Stimulated activated CD4-positive, alpha-beta T cell treated with anti-CD3 and anti-CD28 coated beads, Interleukin-12 subunit alpha, Interleukin-12 subunit beta, amount 100 ng/mL, for 24 hours (primary cell): ENCODE measurements at regions not wholly inside any gene's neighbourhood (a gene's known extent, or its start where the extent isn't known, plus 50 kb on each side); places are given as distances from the start of the nearest gene placed in this dataset.

Experiments used
- DNase-seq, 2 experiments: peaks; one replicate each; pipeline ENCODE4 v3.0.0-alpha.2; 2020; ENCODE audit warnings: low read depth in 2 of 2

GRCh38 chr20:52864916-52865605 is 107.1 kb upstream of the TSHZ2 start:
- no peak for DNase-seq

GRCh38 chr20:52859156-52859876 is 112.8 kb upstream of the TSHZ2 start:
- no peak for DNase-seq

- no peak for DNase-seq
Observed at GRCh38 chr20:52852714-52853113, 119.4 kb upstream of the TSHZ2 start.

- no peak for DNase-seq
Observed at GRCh38 chr20:52847731-52848359, 124.3 kb upstream of the TSHZ2 start.

- no peak for DNase-seq
Observed at GRCh38 chr20:52847029-52847660, 125.0 kb upstream of the TSHZ2 start.

- DNase-seq: no peak
Observed at GRCh38 chr20:52845044-52845443, 127.1 kb upstream of the TSHZ2 start.

GRCh38 chr20:52843425-52843824 is 128.7 kb upstream of the TSHZ2 start:
- DNase-seq: no peak

GRCh38 chr20:52841003-52841402 is 131.2 kb upstream of the TSHZ2 start:
- no peak for DNase-seq

GRCh38 chr20:52840041-52840440 is 132.1 kb upstream of the TSHZ2 start:
- DNase-seq: no peak

GRCh38 chr20:52838510-52839241 is 133.5 kb upstream of the TSHZ2 start:
- no peak for DNase-seq

GRCh38 chr20:52837378-52837777 is 134.8 kb upstream of the TSHZ2 start:
- DNase-seq: no peak

GRCh38 chr20:52833901-52834300 is 138.3 kb upstream of the TSHZ2 start:
- DNase-seq: no peak

GRCh38 chr20:52832151-52832774 is 139.9 kb upstream of the TSHZ2 start:
- DNase-seq: no peak

GRCh38 chr20:52830598-52830997 is 141.6 kb upstream of the TSHZ2 start:
- DNase-seq: no peak

- no peak for DNase-seq
Observed at GRCh38 chr20:52829111-52829510, 143.0 kb upstream of the TSHZ2 start.

- DNase-seq: no peak
Observed at GRCh38 chr20:52828199-52828598, 144.0 kb upstream of the TSHZ2 start.

- no peak for DNase-seq
Observed at GRCh38 chr20:52826722-52827121, 145.4 kb upstream of the TSHZ2 start.

GRCh38 chr20:52826321-52826720 is 145.8 kb upstream of the TSHZ2 start:
- DNase-seq: no peak

GRCh38 chr20:52824494-52825216 is 147.5 kb upstream of the TSHZ2 start:
- no peak for DNase-seq

- DNase-seq: no peak
Observed at GRCh38 chr20:52823303-52823702, 148.9 kb upstream of the TSHZ2 start.
